Liver (tissue), 8 donors: ENCODE measurements at regions not wholly inside any gene's neighbourhood (a gene's known extent, or its start where the extent isn't known, plus 50 kb on each side); places are given as distances from the start of the nearest gene placed in this dataset.

ENCODE experiments used
- DNase-seq: peaks from one replicate; pipeline ENCODE4 v3.0.0-alpha.2; 2017; ENCODE audit warnings: low spot score
- H3K27ac ChIP-seq, 2 donors: one replicate each; pipeline ENCODE4 v1.7.0; 2013; ENCODE audit warnings: inconsistent platforms in 2 of 2, low read length in 2 of 2, control low read depth in 1 of 2, low read depth in 1 of 2, mild to moderate bottlenecking in 1 of 2
- H3K27me3 ChIP-seq, 4 donors: one replicate each; pipeline versions ENCODE4 v1.6.1 to v1.7.0; 2013; ENCODE audit warnings: low read length in 3 of 4, inconsistent platforms in 1 of 4, mild to moderate bottlenecking in 1 of 4, moderate library complexity in 1 of 4; ENCODE audit not compliant: control insufficient read depth in 4 of 4, insufficient read depth in 4 of 4
- H3K36me3 ChIP-seq, 4 donors: one replicate each; pipeline versions ENCODE4 v1.6.1 to v1.7.0; 2013; ENCODE audit warnings: low read length in 3 of 4, mild to moderate bottlenecking in 3 of 4, low read depth in 1 of 4, moderate library complexity in 1 of 4; ENCODE audit not compliant: control insufficient read depth in 4 of 4, insufficient read depth in 3 of 4
- H3K4me1 ChIP-seq, 4 donors: one replicate each; pipeline versions ENCODE4 v1.6.1 to v1.7.0; 2013; ENCODE audit warnings: low read length in 3 of 4, mild to moderate bottlenecking in 3 of 4, moderate library complexity in 1 of 4; ENCODE audit not compliant: control insufficient read depth in 4 of 4, insufficient read depth in 4 of 4
- H3K4me3 ChIP-seq, 3 donors: one replicate each; pipeline versions ENCODE4 v1.6.1 to v1.7.0; 2013; ENCODE audit warnings: low read length in 3 of 3, control low read depth in 1 of 3, low read depth in 1 of 3, mild to moderate bottlenecking in 1 of 3
- H3K9ac ChIP-seq, 2 donors: one replicate each; pipeline ENCODE4 v1.7.0; 2013; ENCODE audit warnings: low read length in 2 of 2, mild to moderate bottlenecking in 2 of 2, moderate library complexity in 2 of 2, control low read depth in 1 of 2, low read depth in 1 of 2
- H3K9me3 ChIP-seq, 4 donors: one replicate each; pipeline versions ENCODE4 v1.6.1 to v1.7.0; 2013; ENCODE audit warnings: low read length in 3 of 4; ENCODE audit not compliant: control insufficient read depth in 4 of 4
- ATF3 ChIP-seq: IDR thresholded peaks from 2 replicates; pipeline ENCODE4 v1.6.1; 2016; ENCODE audit warnings: antibody characterized with exemption
- CTCF ChIP-seq: fragments of 150-350 bp; IDR thresholded peaks from 2 replicates; pipeline ENCODE4 v1.5.1; 2017; ENCODE audit warnings: improper control_type of control experiment, low read depth, low read length; ENCODE audit not compliant: missing input control
- EGR1 ChIP-seq, 2 donors: IDR thresholded peaks; 2 replicates each; pipeline ENCODE4 v1.6.1; 2016 to 2018; ENCODE audit warnings: antibody characterized with exemption in 2 of 2, low read depth in 2 of 2
- FOXA1 ChIP-seq: IDR thresholded peaks from 2 replicates; pipeline ENCODE4 v1.6.1; 2016; ENCODE audit warnings: antibody characterized with exemption
- FOXA2 ChIP-seq: IDR thresholded peaks from 2 replicates; pipeline ENCODE4 v1.6.1; 2016; ENCODE audit warnings: antibody characterized with exemption
- GABPA ChIP-seq, 2 donors: IDR thresholded peaks in 1 of 2; conservative IDR thresholded peaks in 1 of 2; 2 replicates each; pipeline ENCODE4 v1.6.1; 2016; ENCODE audit warnings: antibody characterized with exemption in 2 of 2, mild to moderate bottlenecking in 1 of 2, moderate library complexity in 1 of 2
- HNF4A ChIP-seq, 2 donors: conservative IDR thresholded peaks; 2 replicates each; pipeline ENCODE4 v1.6.1; 2016; ENCODE audit warnings: antibody characterized with exemption in 2 of 2, mild to moderate bottlenecking in 2 of 2
- HNF4G ChIP-seq: IDR thresholded peaks from 2 replicates; pipeline ENCODE4 v1.6.1; 2016; ENCODE audit warnings: antibody characterized with exemption
- JUND ChIP-seq, 2 donors: IDR thresholded peaks; 2 replicates each; pipeline ENCODE4 v1.6.1; 2016; ENCODE audit warnings: antibody characterized with exemption in 2 of 2
- MAX ChIP-seq: IDR thresholded peaks from 2 replicates; pipeline ENCODE4 v1.6.1; 2016; ENCODE audit warnings: antibody characterized with exemption
- NR2F2 ChIP-seq: IDR thresholded peaks from 2 replicates; pipeline ENCODE4 v1.6.1; 2016; ENCODE audit warnings: antibody characterized with exemption
- RAD21 ChIP-seq, 2 donors: IDR thresholded peaks; 2 replicates each; pipeline ENCODE4 v1.6.1; 2016; ENCODE audit warnings: antibody characterized with exemption in 2 of 2, mild to moderate bottlenecking in 2 of 2
- REST ChIP-seq: IDR thresholded peaks from 2 replicates; pipeline ENCODE4 v1.6.1; 2016; ENCODE audit warnings: antibody characterized with exemption, mild to moderate bottlenecking
- RXRA ChIP-seq, 2 donors: IDR thresholded peaks; 2 replicates each; pipeline ENCODE4 v1.6.1; 2017 to 2018; ENCODE audit warnings: antibody characterized with exemption in 2 of 2, mild to moderate bottlenecking in 1 of 2
- SP1 ChIP-seq: IDR thresholded peaks from 2 replicates; pipeline ENCODE4 v1.6.1; 2018; ENCODE audit warnings: antibody characterized with exemption, mild to moderate bottlenecking
- TAF1 ChIP-seq: conservative IDR thresholded peaks from 2 replicates; pipeline ENCODE4 v1.6.1; 2016; ENCODE audit warnings: antibody characterized with exemption, mild to moderate bottlenecking
- YY1 ChIP-seq: IDR thresholded peaks from 2 replicates; pipeline ENCODE4 v1.6.1; 2016; ENCODE audit warnings: antibody characterized with exemption, mild to moderate bottlenecking
- ZBTB33 ChIP-seq: IDR thresholded peaks from 2 replicates; pipeline ENCODE4 v1.6.1; 2016; ENCODE audit warnings: antibody characterized with exemption
- WGBS: extraction: QIAGEN DNeasy Blood & Tissue Kit; methylation state at CpG from one replicate; pipeline ENCODE4 v1.1.7; 2013; 5-methylcytosine and 5-hydroxymethylcytosine counted together
- donor health status: healthy.
- donor health status: healthy.
- donor health status: healthy.
- donor health status: healthy.
- donor health status: healthy.

GRCh38 chr4:124804041-124804440 is 91.5 kb upstream of the ANKRD50 start:
- no peak overlapping the region for H3K27ac ChIP-seq
- no peak overlapping the region for H3K9ac ChIP-seq
- no peak for DNase-seq
- H3K36me3 ChIP-seq = no peaks in the 10 kb centered on the region
- TF ChIP-seq YY1 (no peak), TAF1 (no peak), ATF3 (no peak), HNF4A (conservative IDR thresholded peaks at IDR 0.05) (no peak), RAD21 (IDR thresholded peaks at IDR 0.05) (no peak), REST (no peak), RXRA (IDR thresholded peaks at IDR 0.05) (no peak), MAX (no peak)
- H3K27me3 ChIP-seq = no peaks in the 10 kb centered on the region
- 75% methylated on average over 4 of the region's 4 CpGs for WGBS
- no peak overlapping the region for H3K4me3 ChIP-seq
- H3K9me3 ChIP-seq = no peaks in the 10 kb centered on the region
- no peaks in the 10 kb centered on the region for H3K4me1 ChIP-seq

GRCh38 chr4:124803641-124804040 is 91.1 kb upstream of the ANKRD50 start:
- H3K4me1 ChIP-seq = no peaks in the 10 kb centered on the region
- no peaks in the 10 kb centered on the region for H3K36me3 ChIP-seq
- no peaks in the 10 kb centered on the region for H3K27me3 ChIP-seq
- no peak overlapping the region for H3K27ac ChIP-seq
- no peak overlapping the region for H3K4me3 ChIP-seq
- H3K9me3 ChIP-seq = no peaks in the 10 kb centered on the region
- H3K9ac ChIP-seq = no peak overlapping the region
- TF ChIP-seq CTCF (no peak), YY1 (no peak), GABPA (IDR thresholded peaks at IDR 0.05 in 1 of 2, conservative IDR thresholded peaks at IDR 0.05 in 1 of 2) (no peak), SP1 (no peak), REST (no peak), MAX (no peak), TAF1 (no peak), EGR1 (IDR thresholded peaks at IDR 0.05; ENCODE audit: low read depth in 2 of 2) (no peak), HNF4A (conservative IDR thresholded peaks at IDR 0.05) (no peak), RAD21 (IDR thresholded peaks at IDR 0.05) (no peak), RXRA (IDR thresholded peaks at IDR 0.05) (no peak), HNF4G (no peak), ZBTB33 (no peak), NR2F2 (no peak), FOXA1 (no peak), FOXA2 (no peak), JUND (IDR thresholded peaks at IDR 0.05) (no peak)
- DNase-seq = no peak
- WGBS = 72% methylated on average over 1 of the region's 1 CpG
